Fibroblast of pulmonary artery (primary cell): ENCODE measurements at regions not wholly inside any gene's neighbourhood (a gene's known extent, or its start where the extent isn't known, plus 50 kb on each side); places are given as distances from the start of the nearest gene placed in this dataset.

Source experiments
- DNase-seq: peaks from one replicate; pipeline ENCODE4 v3.0.0-alpha.2; 2010; ENCODE audit warnings: low read depth
- H3K4me3 ChIP-seq: replicated peaks from 2 replicates; pipeline ENCODE4 v1.5.1; 2011; ENCODE audit warnings: low read depth, mild to moderate bottlenecking, control low read depth, low read length, moderate library complexity
- TF ChIP-seq, protein P1 (sequence below): IDR thresholded peaks from 2 replicates; pipeline ENCODE4 v1.5.1; 2011; ENCODE audit warnings: mild to moderate bottlenecking, control low read depth, low read length, inconsistent platforms; ENCODE audit errors: missing control alignments

DNA sequence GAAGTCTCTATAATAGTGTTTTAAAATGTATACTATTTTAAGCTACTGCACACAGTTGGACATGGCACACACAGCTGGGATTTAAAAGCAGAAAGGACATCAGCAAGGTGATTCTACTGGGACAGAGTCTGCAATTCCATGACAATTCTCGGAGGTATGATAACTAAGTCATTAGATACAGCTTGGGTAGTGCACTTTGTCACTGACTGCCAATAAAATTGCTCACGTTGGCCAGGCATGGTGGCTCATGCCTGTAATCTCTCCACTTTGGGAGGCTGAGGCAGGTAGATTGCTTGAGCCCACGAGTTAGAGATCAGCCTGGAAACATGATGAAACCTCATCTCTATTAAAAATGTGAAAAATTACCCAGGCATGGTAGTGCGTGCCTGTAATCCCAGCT lies 134.1 kb upstream of the SATB2 start:
- H3K4me3 ChIP-seq: no peak overlapping the region
- TF ChIP-seq, protein P1, sequence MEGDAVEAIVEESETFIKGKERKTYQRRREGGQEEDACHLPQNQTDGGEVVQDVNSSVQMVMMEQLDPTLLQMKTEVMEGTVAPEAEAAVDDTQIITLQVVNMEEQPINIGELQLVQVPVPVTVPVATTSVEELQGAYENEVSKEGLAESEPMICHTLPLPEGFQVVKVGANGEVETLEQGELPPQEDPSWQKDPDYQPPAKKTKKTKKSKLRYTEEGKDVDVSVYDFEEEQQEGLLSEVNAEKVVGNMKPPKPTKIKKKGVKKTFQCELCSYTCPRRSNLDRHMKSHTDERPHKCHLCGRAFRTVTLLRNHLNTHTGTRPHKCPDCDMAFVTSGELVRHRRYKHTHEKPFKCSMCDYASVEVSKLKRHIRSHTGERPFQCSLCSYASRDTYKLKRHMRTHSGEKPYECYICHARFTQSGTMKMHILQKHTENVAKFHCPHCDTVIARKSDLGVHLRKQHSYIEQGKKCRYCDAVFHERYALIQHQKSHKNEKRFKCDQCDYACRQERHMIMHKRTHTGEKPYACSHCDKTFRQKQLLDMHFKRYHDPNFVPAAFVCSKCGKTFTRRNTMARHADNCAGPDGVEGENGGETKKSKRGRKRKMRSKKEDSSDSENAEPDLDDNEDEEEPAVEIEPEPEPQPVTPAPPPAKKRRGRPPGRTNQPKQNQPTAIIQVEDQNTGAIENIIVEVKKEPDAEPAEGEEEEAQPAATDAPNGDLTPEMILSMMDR: no peak
- DNase-seq: no peak

DNA sequence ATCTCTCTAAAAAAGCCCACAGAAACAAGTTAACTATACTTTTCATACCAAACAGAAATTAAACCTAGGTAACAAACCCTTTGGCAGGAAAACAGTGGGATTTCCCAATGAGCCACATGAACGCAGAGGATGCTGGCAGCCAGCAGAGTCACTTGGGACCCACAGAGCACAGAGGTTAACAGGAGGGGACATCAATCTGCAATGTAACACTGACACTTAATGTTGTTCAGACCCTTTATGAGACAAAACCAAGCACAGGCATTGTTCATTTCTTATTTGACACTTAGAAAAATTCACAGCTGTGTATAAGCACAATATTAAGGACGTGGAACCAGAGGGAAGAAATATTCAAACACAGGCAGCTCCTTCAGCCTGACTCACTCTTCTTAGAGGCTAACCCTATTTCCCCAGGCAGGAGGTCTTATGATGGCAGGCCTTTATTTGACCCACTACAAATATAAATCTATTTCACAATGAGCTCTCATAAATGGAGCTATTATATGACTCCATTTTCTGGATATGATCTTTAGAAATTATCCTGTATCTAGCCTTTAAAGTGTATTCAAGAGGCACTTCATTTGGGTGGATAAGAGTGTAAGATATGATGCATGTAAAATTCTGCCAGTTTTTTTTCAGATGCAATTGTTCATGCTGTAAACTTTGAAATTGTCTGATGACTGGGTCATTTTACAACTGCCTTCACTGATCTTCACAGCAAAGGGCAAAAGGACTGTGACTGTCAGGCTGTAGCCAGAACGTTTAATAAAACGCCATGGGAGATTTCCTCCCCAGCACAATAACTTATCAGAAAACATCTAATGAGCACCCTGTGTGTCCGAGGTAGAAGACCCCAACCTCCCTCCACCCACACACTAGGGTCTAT lies 132.8 kb upstream of the SATB2 start:
- TF ChIP-seq, protein P1: no peak
- no peak for DNase-seq
- H3K4me3 ChIP-seq: no peak overlapping the region

- DNase-seq: no peak
- TF ChIP-seq, protein P1: no peak
- no peak overlapping the region for H3K4me3 ChIP-seq
These were observed 131.6 kb upstream of the SATB2 start for GRCh38 chr2:199589306-199589705.

- TF ChIP-seq, protein P1: no peak
- no peak overlapping the region for H3K4me3 ChIP-seq
- no peak for DNase-seq
These were observed 130.3 kb upstream of the SATB2 start for GRCh38 chr2:199588054-199588453.

DNA sequence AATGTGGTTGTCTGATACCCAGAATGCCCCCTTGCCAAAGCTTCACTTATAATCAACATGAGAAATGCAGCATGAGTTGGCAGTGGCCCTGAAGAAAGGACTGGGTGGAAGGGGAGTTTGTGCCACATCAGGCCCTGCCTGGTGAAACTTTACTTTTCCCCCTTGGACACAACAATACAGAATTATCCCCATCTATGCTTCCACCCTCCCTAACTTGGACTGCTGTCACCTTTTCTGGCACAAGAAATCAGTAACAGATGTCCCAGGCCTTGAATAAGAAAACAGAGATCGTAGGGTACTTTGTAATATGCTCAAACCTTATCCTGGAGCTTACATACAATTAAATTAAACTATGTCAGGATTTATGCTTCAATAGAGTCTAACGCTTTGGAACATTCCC lies 128.9 kb upstream of the SATB2 start:
- H3K4me3 ChIP-seq: no peak overlapping the region
- DNase-seq: no peak
- TF ChIP-seq, protein P1: no peak

DNA sequence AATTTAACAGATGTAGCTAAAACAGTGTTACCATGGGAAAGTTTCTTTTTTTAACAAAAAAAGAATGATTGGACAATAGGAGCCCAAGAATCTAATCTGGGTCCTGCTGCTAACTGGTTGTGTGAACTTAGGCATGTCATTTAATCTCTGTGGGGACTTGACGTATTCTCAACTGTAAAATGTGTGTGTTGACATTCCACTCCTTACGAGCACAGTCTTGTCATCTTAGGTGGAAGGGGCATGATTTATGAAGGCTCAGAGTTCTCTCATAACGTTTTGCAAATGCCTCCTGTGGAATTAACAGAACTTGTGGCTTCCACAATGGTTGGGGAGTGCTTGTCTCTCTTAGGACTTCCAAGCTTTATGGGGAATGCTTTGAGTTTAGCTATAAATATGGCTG lies 125.9 kb upstream of the SATB2 start:
- TF ChIP-seq, protein P1: no peak
- no peak overlapping the region for H3K4me3 ChIP-seq
- no peak for DNase-seq

- TF ChIP-seq, protein P1: no peak
- H3K4me3 ChIP-seq: peak overlapping the region; percentile 54
- peak; percentile 25 for DNase-seq
These were observed 124.2 kb upstream of the SATB2 start for GRCh38 chr2:199581935-199582360.
